Ishikawa (cell line): ENCODE measurements at regions not wholly inside any gene's neighbourhood (a gene's known extent, or its start where the extent isn't known, plus 50 kb on each side); places are given as distances from the start of the nearest gene placed in this dataset.

ENCODE experiments used
- CEBPB ChIP-seq: IDR thresholded peaks from 2 replicates; pipeline ENCODE4 v1.6.1; 2012
- CREB1 ChIP-seq: IDR thresholded peaks from 2 replicates; pipeline ENCODE4 v1.6.1; 2012; ENCODE audit warnings: low read depth
- EGR1 ChIP-seq: IDR thresholded peaks from 2 replicates; pipeline ENCODE4 v1.6.1; 2012
- EP300 ChIP-seq: IDR thresholded peaks from 2 replicates; pipeline ENCODE4 v1.6.1; 2012; ENCODE audit warnings: borderline replicate concordance
- FOXM1 ChIP-seq: IDR thresholded peaks from 2 replicates; pipeline ENCODE4 v1.6.1; 2012; ENCODE audit warnings: low read depth, borderline replicate concordance
- MAX ChIP-seq: IDR thresholded peaks from 2 replicates; pipeline ENCODE4 v1.6.1; 2012
- NFIC ChIP-seq: IDR thresholded peaks from 2 replicates; pipeline ENCODE4 v1.6.1; 2012
- RAD21 ChIP-seq: IDR thresholded peaks from 2 replicates; pipeline ENCODE4 v1.6.1; 2012; ENCODE audit warnings: low read depth
- REST ChIP-seq: IDR thresholded peaks from 2 replicates; pipeline ENCODE4 v1.6.1; 2012; ENCODE audit warnings: low read depth, mild to moderate bottlenecking
- TAF1 ChIP-seq: IDR thresholded peaks from 2 replicates; pipeline ENCODE4 v1.6.1; 2012; ENCODE audit warnings: low read depth, mild to moderate bottlenecking
- TCF12 ChIP-seq: IDR thresholded peaks from 2 replicates; pipeline ENCODE4 v1.6.1; 2012; ENCODE audit warnings: low read depth
- TEAD4 ChIP-seq: IDR thresholded peaks from 2 replicates; pipeline ENCODE4 v1.6.1; 2012
- USF1 ChIP-seq: IDR thresholded peaks from 2 replicates; pipeline ENCODE4 v1.6.1; 2012
- YY1 ChIP-seq: IDR thresholded peaks from 2 replicates; pipeline ENCODE4 v1.6.1; 2012; ENCODE audit warnings: low read depth
- ZBTB7A ChIP-seq: IDR thresholded peaks from 2 replicates; pipeline ENCODE4 v1.6.1; 2012; ENCODE audit warnings: low read depth

GRCh38 chr5:3006961-3007551 lies 255.6 kb upstream of the IRX2 start:
- TF ChIP-seq RAD21 (no peak), TAF1 (no peak), TCF12 (no peak), YY1 (no peak), USF1 (no peak), TEAD4 (no peak), EP300 (no peak), FOXM1 (no peak), REST (no peak), EGR1 (no peak), MAX (no peak), NFIC (no peak)

- TF ChIP-seq TCF12 (no peak), CREB1 (no peak), CEBPB (no peak), ZBTB7A (no peak), RAD21 (no peak), TEAD4 (no peak), MAX (no peak), REST (no peak), EGR1 (no peak), USF1 (no peak), EP300 (no peak), YY1 (no peak), TAF1 (no peak), FOXM1 (no peak), NFIC (no peak)
Observed at GRCh38 chr5:3006526-3006925, 255.0 kb upstream of the IRX2 start.

GRCh38 chr5:3004361-3005080 lies 253.0 kb upstream of the IRX2 start:
- TF ChIP-seq EP300 (no peak), TAF1 (no peak), TCF12 (no peak), TEAD4 (no peak), EGR1 (no peak), CEBPB (no peak), NFIC (no peak), FOXM1 (no peak), ZBTB7A (no peak), YY1 (no peak), MAX (no peak), REST (no peak), RAD21 (no peak)

- no peak for TF ChIP-seq EGR1
- TF ChIP-seq ZBTB7A = no peak
- no peak for TF ChIP-seq FOXM1
- no peak for TF ChIP-seq CREB1
- TF ChIP-seq EP300 = no peak
- TF ChIP-seq REST = no peak
- TF ChIP-seq TCF12 = no peak
- TF ChIP-seq CEBPB = no peak
- TF ChIP-seq TEAD4 = no peak
- TF ChIP-seq RAD21 = no peak
- TF ChIP-seq YY1 = no peak
Observed at GRCh38 chr5:3002230-3002629, 250.8 kb upstream of the IRX2 start.
